ENCODE measurements at regions not wholly inside any gene's neighbourhood (a gene's known extent, or its start where the extent isn't known, plus 50 kb on each side); places are given as distances from the start of the nearest gene placed in this dataset.

GRCh38 chr6:121847806-121848522, 412.5 kb downstream of the GJA1 start:
- no peak overlapping the region for H3K27ac ChIP-seq
- H3K4me3 ChIP-seq: no peak overlapping the region
- H3K4me1 ChIP-seq (replicated peaks in 1 of 2): no peaks in the 10 kb centered on the region
- 70 to 100% (median 92%) methylated on average over 1 to 4 of the region's 4 CpGs; no CpG with 5 or more reads in 1 of the 10 experiments for WGBS, 10 experiments
- in situ Hi-C loops (cut with MboI; ENCODE audit: low pct_unique_long_range_greater_than_20kb in 2 of 9, low sequenced_read_pairs in 9 of 9, unreplicated experiment in 9 of 9): loop anchor here in 1 of 9 experiments (10.0 kb wide), 1 partner anchor 413 kb away; the partner anchor contains the start of gene GJA1
- ATAC-seq (replicated peaks in 6 of 8): no peak

DNA sequence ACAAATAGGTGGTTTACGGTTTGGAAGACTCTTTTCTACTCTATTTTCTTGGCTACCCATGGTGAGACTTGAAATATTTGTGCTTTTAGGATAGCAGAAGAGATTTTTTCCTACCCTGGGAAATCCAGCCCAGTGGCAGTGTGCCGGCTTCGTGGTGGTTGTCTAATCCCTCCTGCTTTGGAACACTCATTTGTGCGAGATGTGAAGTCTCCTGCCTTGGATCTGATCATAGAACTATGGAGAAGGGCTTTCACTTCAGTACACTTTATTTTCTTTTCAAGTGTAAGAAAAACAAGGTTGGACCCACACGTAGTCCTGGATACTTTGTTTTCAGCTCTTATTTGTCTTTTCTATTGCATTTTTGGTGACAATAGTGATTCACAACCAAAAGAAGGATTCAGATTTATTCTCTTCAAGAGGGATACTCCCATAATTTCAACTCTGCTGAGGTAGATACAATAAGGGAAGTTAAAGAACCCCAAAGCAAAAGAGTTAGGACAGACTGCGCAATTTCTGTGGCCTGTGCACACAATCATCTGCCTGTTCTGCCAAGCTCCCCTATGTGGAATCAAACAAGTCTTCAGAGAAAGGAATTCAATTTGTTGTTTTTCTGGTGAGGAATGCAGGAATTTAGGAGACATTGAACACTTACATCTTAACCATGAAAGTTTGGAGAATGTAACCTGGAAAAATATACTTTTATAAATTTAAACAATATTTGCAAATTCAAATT, 413.2 kb downstream of the GJA1 start:
- no peak overlapping the region for H3K27ac ChIP-seq
- ATAC-seq (replicated peaks in 6 of 8): no peak
- WGBS, 10 experiments: 59 to 100% (median 82%) methylated on average over 1 to 6 of the region's 6 CpGs; no CpG with 5 or more reads in 1 of the 10 experiments
- H3K4me3 ChIP-seq: no peak overlapping the region
- no peaks in the 10 kb centered on the region for H3K4me1 ChIP-seq (replicated peaks in 1 of 2)
- in situ Hi-C loops (cut with MboI; ENCODE audit: low pct_unique_long_range_greater_than_20kb in 2 of 9, low sequenced_read_pairs in 9 of 9, unreplicated experiment in 9 of 9): loop anchor here in 1 of 9 experiments (10.0 kb wide), 1 partner anchor 414 kb away; the partner anchor contains the start of gene GJA1

- H3K4me1 ChIP-seq (replicated peaks in 1 of 2): no peaks in the 10 kb centered on the region
- H3K4me3 ChIP-seq: no peak overlapping the region
- WGBS, 10 experiments: 0 to 100% (median 55%) methylated on average over 1 to 5 of the region's 5 CpGs
- in situ Hi-C loops (cut with MboI; ENCODE audit: low pct_unique_long_range_greater_than_20kb in 2 of 9, low sequenced_read_pairs in 9 of 9, unreplicated experiment in 9 of 9): loop anchor here in 1 of 9 experiments (10.0 kb wide), 1 partner anchor 415 kb away; the partner anchor contains the start of gene GJA1
- ATAC-seq (replicated peaks in 6 of 8): peak; percentile 54 to 100 (median 77)
- H3K27ac ChIP-seq: no peak overlapping the region
These were observed 414.0 kb downstream of the GJA1 start for GRCh38 chr6:121849477-121849876.

DNA sequence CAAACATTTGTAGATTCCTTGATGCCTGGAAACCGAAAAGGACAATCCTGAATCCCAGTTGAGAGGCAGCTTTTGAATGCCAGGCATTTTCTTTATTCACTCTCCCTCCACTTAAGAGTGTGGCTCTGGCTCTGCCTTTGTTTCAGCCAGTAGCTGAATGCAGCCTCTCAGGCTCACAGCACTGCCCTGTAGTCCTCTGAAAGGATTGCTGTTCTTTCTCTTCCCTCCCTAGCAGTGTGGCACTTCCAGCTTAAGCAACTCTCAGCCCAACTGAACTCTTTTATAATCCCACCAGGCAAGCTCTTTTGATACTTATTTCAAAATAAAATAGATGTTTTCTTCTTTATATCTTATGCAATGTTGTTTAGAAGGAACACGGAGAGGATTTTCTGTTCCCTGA, 415.6 kb downstream of the GJA1 start:
- Histone ChIP-seq H3K27ac (no peak overlapping the region), H3K4me1 (replicated peaks in 1 of 2) (no peaks in the 10 kb centered on the region), H3K4me3 (no peak overlapping the region)
- in situ Hi-C loops (cut with MboI; ENCODE audit: low pct_unique_long_range_greater_than_20kb in 2 of 9, low sequenced_read_pairs in 9 of 9, unreplicated experiment in 9 of 9): loop anchor here in 2 of 9 experiments (25.0 kb wide), 4 partner anchors 161 to 414 kb away; partner anchors contain the start of gene GJA1 (in 2 of the 2)
- WGBS, 10 experiments: 0 to 64% (median 25%) methylated on average over 1 to 2 of the region's 2 CpGs; no CpG with 5 or more reads in 1 of the 10 experiments
- peak in 6 of 8 experiments; percentile 31 to 99 (median 91) for ATAC-seq (replicated peaks in 6 of 8)

DNA sequence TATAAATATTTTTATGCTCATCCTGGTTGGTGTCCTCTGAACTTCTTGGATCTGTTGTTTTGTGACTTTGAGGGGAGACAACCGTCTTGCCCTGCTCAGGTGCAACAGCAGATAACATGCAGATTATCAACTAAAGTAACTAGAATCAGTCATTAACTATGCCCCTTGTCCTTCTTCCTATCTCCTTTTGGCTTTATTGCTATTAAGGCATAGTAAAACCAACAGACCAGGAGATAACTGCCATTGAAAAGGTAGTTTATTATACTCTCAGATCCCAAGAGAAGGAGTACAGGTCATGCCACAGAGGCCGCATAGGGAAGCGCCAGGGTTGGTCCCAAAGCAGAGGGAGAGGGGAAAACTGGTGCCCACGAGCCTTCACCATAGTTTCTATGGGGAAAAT, 418.2 kb downstream of the GJA1 start:
- Histone ChIP-seq H3K4me3 (no peak overlapping the region), H3K27ac (no peak overlapping the region), H3K4me1 (replicated peaks in 1 of 2) (no peaks in the 10 kb centered on the region)
- ATAC-seq (replicated peaks in 6 of 8): no peak
- in situ Hi-C loops (cut with MboI; ENCODE audit: low pct_unique_long_range_greater_than_20kb in 2 of 9, low sequenced_read_pairs in 9 of 9, unreplicated experiment in 9 of 9): loop anchor here in 2 of 9 experiments (25.0 kb wide), 4 partner anchors 159 to 416 kb away; partner anchors contain the start of gene GJA1 (in 2 of the 2)
- 67 to 100% (median 92%) methylated on average over 1 to 4 of the region's 4 CpGs; no CpG with 5 or more reads in 2 of the 10 experiments for WGBS, 10 experiments

GRCh38 chr6:121855521-121855920, 420.1 kb downstream of the GJA1 start:
- in situ Hi-C loops (cut with MboI; ENCODE audit: low pct_unique_long_range_greater_than_20kb in 2 of 9, low sequenced_read_pairs in 9 of 9, unreplicated experiment in 9 of 9): loop anchor here in 2 of 9 experiments (25.0 kb wide), 4 partner anchors 157 to 418 kb away; partner anchors contain the start of gene GJA1 (in 2 of the 2)
- Histone ChIP-seq H3K27ac (no peak overlapping the region), H3K4me1 (replicated peaks in 1 of 2) (no peaks in the 10 kb centered on the region), H3K4me3 (no peak overlapping the region)
- WGBS, 10 experiments: 83 to 100% (median 99%) methylated on average over 1 to 4 of the region's 4 CpGs; no CpG with 5 or more reads in 2 of the 10 experiments
- no peak for ATAC-seq (replicated peaks in 6 of 8)

DNA sequence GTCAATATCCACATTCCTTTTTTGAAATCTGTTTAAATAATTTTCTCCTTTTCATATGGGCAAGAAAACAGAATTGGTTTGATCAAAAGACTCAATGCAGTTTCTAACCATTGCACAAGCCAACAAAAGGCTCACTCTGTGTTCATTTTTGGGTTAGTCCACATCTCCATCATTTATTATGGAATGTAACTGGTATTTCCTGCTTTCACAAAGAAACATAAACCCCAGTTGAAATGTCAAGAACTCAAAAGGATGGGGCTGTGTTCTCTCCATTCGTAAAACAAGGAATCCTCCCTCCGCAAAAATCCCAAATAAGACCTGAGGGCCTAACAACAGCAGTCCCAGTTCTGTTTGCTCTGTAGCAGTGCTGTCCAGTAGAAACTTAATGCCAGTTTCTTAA, 420.9 kb downstream of the GJA1 start:
- no peaks in the 10 kb centered on the region for H3K4me1 ChIP-seq (replicated peaks in 1 of 2)
- ATAC-seq (replicated peaks in 6 of 8): no peak
- WGBS, 10 experiments: 86 to 100% (median 100%) methylated on average over 1 to 2 of the region's 2 CpGs; no CpG with 5 or more reads in 2 of the 10 experiments
- no peak overlapping the region for H3K4me3 ChIP-seq
- in situ Hi-C loops (cut with MboI; ENCODE audit: low pct_unique_long_range_greater_than_20kb in 2 of 9, low sequenced_read_pairs in 9 of 9, unreplicated experiment in 9 of 9): loop anchor here in 2 of 9 experiments (25.0 kb wide), 4 partner anchors 156 to 419 kb away; partner anchors contain the start of gene GJA1 (in 2 of the 2)
- no peak overlapping the region for H3K27ac ChIP-seq

DNA sequence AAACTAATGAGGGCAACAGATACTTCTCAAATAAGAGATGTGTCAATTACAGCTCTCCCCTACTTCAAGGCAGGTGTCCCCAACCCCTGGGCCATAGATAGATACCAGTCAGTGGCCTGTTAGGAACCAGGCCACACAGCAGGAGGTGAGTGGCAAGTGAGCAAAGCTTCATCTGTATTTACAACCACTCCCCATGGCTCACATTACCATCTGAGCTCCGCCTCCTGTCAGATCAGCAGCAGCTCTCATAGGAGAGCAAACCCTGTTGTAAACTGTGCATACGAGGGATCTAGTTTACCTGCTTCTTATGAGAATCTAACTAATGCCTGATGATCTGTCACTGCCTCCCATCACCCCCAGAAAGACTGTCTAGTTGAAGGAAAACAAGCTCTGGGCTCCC, 422.1 kb downstream of the GJA1 start:
- in situ Hi-C loops (cut with MboI; ENCODE audit: low pct_unique_long_range_greater_than_20kb in 2 of 9, low sequenced_read_pairs in 9 of 9, unreplicated experiment in 9 of 9): loop anchor here in 2 of 9 experiments (25.0 kb wide), 4 partner anchors 155 to 420 kb away; partner anchors contain the start of gene GJA1 (in 2 of the 2)
- peak in 3 of 8 experiments; percentile 45 to 76 (median 51) for ATAC-seq (replicated peaks in 6 of 8)
- H3K4me3 ChIP-seq: no peak overlapping the region
- no peak overlapping the region for H3K27ac ChIP-seq
- whole genome bisulfite sequencing, 10 experiments: 50 to 80% (median 58%) methylated on average over 1 to 2 of the region's 2 CpGs; no CpG with 5 or more reads in 6 of the 10 experiments
- H3K4me1 ChIP-seq (replicated peaks in 1 of 2): no peaks in the 10 kb centered on the region

DNA sequence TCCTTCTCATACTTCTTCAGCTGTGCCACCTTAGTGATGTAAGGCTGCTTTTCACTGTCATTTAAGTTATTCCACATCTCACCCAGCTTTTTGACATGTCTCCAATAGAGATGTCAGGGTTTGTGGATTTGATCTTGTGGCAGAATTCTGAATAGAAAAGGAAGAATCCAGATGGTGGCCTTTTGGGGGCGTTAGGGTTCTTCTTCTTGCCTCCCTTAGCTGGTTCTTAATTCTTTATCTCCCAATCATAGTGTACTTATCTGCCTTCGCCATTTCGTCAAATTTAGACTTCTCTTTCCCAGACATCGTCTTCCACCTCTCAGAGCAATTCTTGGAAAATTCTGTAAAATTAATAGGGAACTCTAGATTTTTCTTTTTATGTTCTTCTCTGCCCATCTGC, 422.9 kb downstream of the GJA1 start:
- H3K4me3 ChIP-seq: no peak overlapping the region
- no peak overlapping the region for H3K27ac ChIP-seq
- H3K4me1 ChIP-seq (replicated peaks in 1 of 2): no peaks in the 10 kb centered on the region
- in situ Hi-C loops (cut with MboI; ENCODE audit: low pct_unique_long_range_greater_than_20kb in 2 of 9, low sequenced_read_pairs in 9 of 9, unreplicated experiment in 9 of 9): loop anchor here in 2 of 9 experiments (25.0 kb wide), 4 partner anchors 154 to 421 kb away; partner anchors contain the start of gene GJA1 (in 2 of the 2)
- no peak for ATAC-seq (replicated peaks in 6 of 8)
- WGBS, 10 experiments: 73 to 98% (median 85%) methylated on average over 2 to 4 of the region's 4 CpGs; no CpG with 5 or more reads in 2 of the 10 experiments

DNA sequence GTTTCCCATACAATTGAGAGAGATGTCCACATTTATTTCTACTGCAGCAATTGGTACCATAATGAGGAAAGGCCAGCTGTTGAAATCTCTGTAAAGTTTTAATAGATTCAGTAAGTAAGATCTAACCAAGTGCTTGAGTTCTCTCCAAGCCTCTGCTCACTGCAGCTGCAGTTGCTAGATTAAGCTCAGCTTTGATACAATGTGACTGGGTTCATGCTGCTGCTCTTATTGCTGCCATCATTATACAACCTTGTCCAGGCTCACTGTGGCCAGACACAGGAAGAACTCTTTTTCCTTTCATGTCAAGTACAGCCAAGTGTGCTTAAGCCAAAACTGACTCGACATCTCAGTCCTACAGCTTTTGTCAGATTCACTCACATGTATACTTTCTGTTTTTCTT, 423.5 kb downstream of the GJA1 start:
- 0 to 100% (median 69%) methylated on average over 1 of the region's 1 CpG; no CpG with 5 or more reads in 4 of the 10 experiments for WGBS, 10 experiments
- H3K27ac ChIP-seq: no peak overlapping the region
- in situ Hi-C loops (cut with MboI; ENCODE audit: low pct_unique_long_range_greater_than_20kb in 2 of 9, low sequenced_read_pairs in 9 of 9, unreplicated experiment in 9 of 9): loop anchor here in 2 of 9 experiments (25.0 kb wide), 4 partner anchors 153 to 422 kb away; partner anchors contain the start of gene GJA1 (in 2 of the 2)
- H3K4me3 ChIP-seq: no peak overlapping the region
- no peaks in the 10 kb centered on the region for H3K4me1 ChIP-seq (replicated peaks in 1 of 2)
- ATAC-seq (replicated peaks in 6 of 8): no peak

DNA sequence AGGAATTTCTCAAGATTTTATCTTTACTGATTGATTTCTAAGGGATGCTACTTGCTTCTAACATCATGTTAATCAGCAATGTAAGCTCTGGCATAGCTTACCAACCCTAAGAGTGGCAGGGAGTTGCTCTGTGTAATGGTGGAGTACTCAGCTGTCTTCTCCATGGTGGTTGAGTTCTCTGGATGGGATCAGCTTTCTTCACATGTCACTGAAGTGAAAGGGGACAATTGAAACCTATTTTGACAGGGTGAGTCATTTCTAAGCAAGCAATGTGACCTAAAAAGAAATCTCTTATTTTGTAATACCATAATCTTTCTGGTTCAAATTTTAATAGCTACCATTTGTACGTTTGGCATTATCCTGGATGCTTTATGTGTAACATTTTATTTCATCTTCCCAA, 430.4 kb downstream of the GJA1 start:
- no peak for ATAC-seq (replicated peaks in 6 of 8)
- Histone ChIP-seq H3K4me1 (replicated peaks in 1 of 2) (no peaks in the 10 kb centered on the region), H3K27ac (no peak overlapping the region), H3K4me3 (no peak overlapping the region)
- WGBS, 10 experiments: 50 to 100% (median 80%) methylated on average over 1 of the region's 1 CpG; no CpG with 5 or more reads in 3 of the 10 experiments
- in situ Hi-C loops (cut with MboI; ENCODE audit: low pct_unique_long_range_greater_than_20kb in 2 of 9, low sequenced_read_pairs in 9 of 9, unreplicated experiment in 9 of 9): loop anchor here in 2 of 9 experiments (25.0 kb wide), 4 partner anchors 146 to 429 kb away; partner anchors contain the start of gene GJA1 (in 2 of the 2)

DNA sequence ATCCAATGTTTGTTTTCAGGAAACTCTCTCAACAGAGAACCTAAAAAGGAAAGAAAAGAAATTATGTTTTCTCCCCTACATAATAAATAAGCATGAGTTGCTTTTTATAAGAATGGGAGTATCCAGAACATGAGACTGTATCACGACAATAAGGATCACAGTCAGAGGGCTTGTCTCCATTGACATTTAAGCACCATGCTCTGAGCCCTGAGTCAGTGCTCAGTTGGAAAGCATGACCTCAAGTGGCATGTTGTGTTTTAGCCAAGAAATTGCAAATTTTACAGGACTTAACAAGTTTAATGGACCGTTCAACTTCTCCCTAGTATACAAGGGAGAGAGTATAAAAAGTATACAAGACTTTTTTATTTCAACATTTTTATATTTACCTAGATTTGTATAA, 431.6 kb downstream of the GJA1 start:
- whole genome bisulfite sequencing, 10 experiments: 25 to 63% (median 54%) methylated on average over 1 to 2 of the region's 2 CpGs; no CpG with 5 or more reads in 2 of the 10 experiments
- in situ Hi-C loops (cut with MboI; ENCODE audit: low pct_unique_long_range_greater_than_20kb in 2 of 9, low sequenced_read_pairs in 9 of 9, unreplicated experiment in 9 of 9): loop anchor here in 2 of 9 experiments (25.0 kb wide), 4 partner anchors 145 to 430 kb away; partner anchors contain the start of gene GJA1 (in 2 of the 2)
- peak in 3 of 8 experiments; percentile 43 to 91 (median 62) for ATAC-seq (replicated peaks in 6 of 8)
- no peaks in the 10 kb centered on the region for H3K4me1 ChIP-seq (replicated peaks in 1 of 2)
- H3K4me3 ChIP-seq: no peak overlapping the region
- H3K27ac ChIP-seq: no peak overlapping the region

Measured in motor neuron (in vitro differentiated cells).